Cardiac fibroblast (primary cell): ENCODE measurements at regions not wholly inside any gene's neighbourhood (a gene's known extent, or its start where the extent isn't known, plus 50 kb on each side); places are given as distances from the start of the nearest gene placed in this dataset.

Experiments
- DNase-seq, 2 donors: peaks; one replicate each; pipeline versions ENCODE4 v3.0.0 to v3.0.0-alpha.2; 2010; ENCODE audit warnings: low read depth in 2 of 2
- H3K4me3 ChIP-seq, 2 donors: replicated peaks in 1 of 2; 1 replicate in 1 of 2; 2 replicates in 1 of 2; pipeline ENCODE4 v1.5.1; 2011; ENCODE audit warnings: low read depth in 2 of 2, low read length in 2 of 2, mild to moderate bottlenecking in 2 of 2, moderate library complexity in 1 of 2
- CTCF ChIP-seq: IDR thresholded peaks from one replicate; pipeline ENCODE4 v1.5.1; 2011; ENCODE audit warnings: low read depth, mild to moderate bottlenecking, low read length, inconsistent platforms

GRCh38 chr18:25453556-25454269 lies 101.7 kb upstream of the ZNF521 start:
- peak; percentile 2 to 4 for DNase-seq
- no peak for TF ChIP-seq CTCF
- no peak overlapping the region for H3K4me3 ChIP-seq

DNA sequence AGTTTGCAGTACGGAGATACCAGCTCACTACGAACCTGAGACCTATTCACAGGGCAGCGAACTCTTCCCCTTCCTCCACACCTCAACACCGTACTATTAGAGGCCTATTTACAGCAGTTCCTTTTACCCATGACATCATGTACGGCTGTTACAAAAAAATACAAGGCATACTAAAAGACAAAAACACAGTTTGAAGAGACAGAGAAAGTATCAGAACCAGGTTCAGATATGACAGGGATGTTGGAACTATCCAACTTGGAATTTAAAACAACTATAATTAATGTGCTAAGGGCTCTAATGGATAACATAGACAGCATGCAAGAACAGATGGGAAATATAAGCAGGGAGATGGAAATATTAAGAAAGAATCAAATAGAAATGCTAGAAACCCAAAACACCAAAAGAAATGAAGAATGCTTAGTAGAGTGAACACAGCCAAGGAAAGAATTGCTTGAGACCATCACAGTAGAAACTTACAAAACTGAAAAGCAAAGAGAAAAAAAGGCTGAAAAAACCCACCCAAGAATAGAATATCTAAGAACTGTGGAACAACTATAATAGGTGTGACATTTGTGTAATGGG lies 99.2 kb upstream of the ZNF521 start:
- TF ChIP-seq CTCF: no peak
- H3K4me3 ChIP-seq: no peak overlapping the region
- no peak for DNase-seq

- no peak for DNase-seq
- TF ChIP-seq CTCF: no peak
- H3K4me3 ChIP-seq: no peak overlapping the region
Observed at GRCh38 chr18:25449046-25449445, 97.1 kb upstream of the ZNF521 start.

DNA sequence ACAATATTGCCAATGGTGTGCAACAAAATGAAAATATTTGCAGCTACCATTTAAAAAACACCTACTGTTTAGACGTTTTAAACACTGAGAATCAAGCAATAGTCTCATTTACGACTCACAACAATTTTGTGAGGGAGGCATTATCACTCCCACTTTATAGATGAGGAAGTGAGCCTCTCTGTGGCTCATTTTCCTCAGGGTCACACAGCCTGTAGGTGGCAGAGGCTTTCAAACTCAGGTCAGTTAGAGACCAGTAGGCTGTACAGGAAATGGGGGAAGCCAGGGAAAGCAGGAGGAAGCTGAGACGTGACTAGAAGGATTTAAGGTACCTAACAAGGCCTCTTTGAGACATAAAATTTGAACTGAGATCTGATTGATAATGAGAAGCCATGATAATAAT lies 95.0 kb upstream of the ZNF521 start:
- no peak for TF ChIP-seq CTCF
- DNase-seq: no peak
- no peak overlapping the region for H3K4me3 ChIP-seq

- no peak overlapping the region for H3K4me3 ChIP-seq
- no peak for TF ChIP-seq CTCF
- DNase-seq: no peak
Observed at GRCh38 chr18:25445430-25445829, 93.5 kb upstream of the ZNF521 start.

DNA sequence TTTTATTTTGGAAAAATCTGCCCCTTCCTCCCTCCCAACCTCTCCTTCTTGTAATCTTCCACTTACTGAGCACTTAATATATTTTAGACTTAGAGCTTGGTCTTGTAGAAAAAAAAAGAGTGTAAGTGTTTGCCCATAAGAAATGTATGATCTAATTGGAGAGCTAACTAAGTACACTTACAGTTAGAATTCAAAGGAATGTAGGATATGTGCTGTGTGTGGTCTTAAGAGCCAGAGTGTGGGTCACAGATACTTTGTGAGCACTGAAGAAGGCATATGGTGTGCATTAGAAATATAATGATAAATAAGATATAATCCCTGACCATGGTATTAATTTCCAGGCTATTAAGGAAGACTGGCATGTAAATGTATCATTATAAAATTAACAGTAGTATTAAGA lies 91.8 kb upstream of the ZNF521 start:
- DNase-seq: no peak
- no peak overlapping the region for H3K4me3 ChIP-seq
- TF ChIP-seq CTCF: no peak
